Activated B cell treated with CpG ODN at 0.5 μM for 24 hours (primary cell): ENCODE measurements at regions not wholly inside any gene's neighbourhood (a gene's known extent, or its start where the extent isn't known, plus 50 kb on each side); places are given as distances from the start of the nearest gene placed in this dataset.

Experiments
- ATAC-seq: fragments of 200-7000 bp; cut with Tn5 transposase; one replicate; pipeline ENCODE4 v1.10.0; 2021; ENCODE audit warnings: low read depth, mild to moderate bottlenecking, moderate library complexity
- CTCF ChIA-PET: fragments of 350-600 bp; sonication (Branson Sonifier 250); formaldehyde crosslinking; loops from one replicate; lab custom pipeline; 2021; ENCODE audit warnings: antibody characterized with exemption; lab: Charles Lee
- POLR2A ChIA-PET: fragments of 350-600 bp; sonication (Branson Sonifier 250); formaldehyde crosslinking; loops from one replicate; lab custom pipeline; 2021; ENCODE audit warnings: antibody characterized with exemption; lab: Charles Lee
- DNase-seq: peaks from one replicate; pipeline ENCODE4 v3.0.0; 2022
- H3K27ac Mint-ChIP-seq: one replicate; pipeline ENCODE4 v1.8.0; 2020; ENCODE audit warnings: mixed read lengths
- H3K27me3 Mint-ChIP-seq: one replicate; pipeline ENCODE4 v1.8.0; 2021; ENCODE audit warnings: mixed read lengths
- H3K36me3 Mint-ChIP-seq: one replicate; pipeline ENCODE4 v1.8.0; 2021; ENCODE audit warnings: low read depth, mixed read lengths
- H3K4me1 Mint-ChIP-seq: one replicate; pipeline ENCODE4 v1.8.0; 2021; ENCODE audit warnings: mixed read lengths
- H3K4me3 Mint-ChIP-seq: one replicate; pipeline ENCODE4 v1.8.0; 2020; ENCODE audit warnings: mild to moderate bottlenecking, mixed read lengths
- H3K9me3 Mint-ChIP-seq: one replicate; pipeline ENCODE4 v1.8.0; 2020; ENCODE audit warnings: mixed read lengths
- CTCF ChIP-seq: fragments of 200-600 bp; IDR thresholded peaks from one replicate; pipeline ENCODE4 v1.8.0; 2022; ENCODE audit warnings: antibody characterized with exemption, mild to moderate bottlenecking
- intact Hi-C: fragments of 100-400 bp; cut with micrococcal nuclease; formaldehyde crosslinking; loops from one replicate; pipeline ENCODE4 v1.15.1; 2024

GRCh38 chr3:164094546-164094945 is 983.8 kb downstream of the SI start:
- H3K4me1 Mint-ChIP-seq, result no peaks in the 10 kb centered on the region
- no peaks in the 10 kb centered on the region for H3K36me3 Mint-ChIP-seq
- CTCF ChIA-PET, result no interaction called here
- no peak overlapping the region for H3K27ac Mint-ChIP-seq
- ATAC-seq, result no peak
- POLR2A ChIA-PET, result no interaction called here
- no peak overlapping the region for H3K4me3 Mint-ChIP-seq
- DNase-seq, result no peak
- no peak for TF ChIP-seq CTCF
- intact Hi-C loops, result no loop called here
- H3K9me3 Mint-ChIP-seq, result no peaks in the 10 kb centered on the region
- no peaks in the 10 kb centered on the region for H3K27me3 Mint-ChIP-seq

- Mint-ChIP-seq H3K4me3 (no peak overlapping the region), H3K9me3 (peaks cover 9% of the 10 kb centered on the region), H3K4me1 (no peaks in the 10 kb centered on the region), H3K27me3 (no peaks in the 10 kb centered on the region), H3K36me3 (no peaks in the 10 kb centered on the region), H3K27ac (no peak overlapping the region)
- no peak for TF ChIP-seq CTCF
- DNase-seq, result no peak
- CTCF ChIA-PET, result no interaction called here
- intact Hi-C loops, result no loop called here
- POLR2A ChIA-PET, result no interaction called here
- no peak for ATAC-seq
These were observed 998.1 kb downstream of the SI start for GRCh38 chr3:164080208-164080607.

- Mint-ChIP-seq H3K4me3 (no peak overlapping the region), H3K4me1 (no peaks in the 10 kb centered on the region), H3K36me3 (no peaks in the 10 kb centered on the region), H3K27ac (no peak overlapping the region), H3K9me3 (peaks cover 2% of the 10 kb centered on the region), H3K27me3 (no peaks in the 10 kb centered on the region)
- no peak for ATAC-seq
- ChIA-PET CTCF (no interaction called here), POLR2A (no interaction called here)
- intact Hi-C loops, result no loop called here
- DNase-seq, result no peak
- no peak for TF ChIP-seq CTCF
These were observed 1014.0 kb downstream of the SI start for GRCh38 chr3:164064298-164064697.

GRCh38 chr3:164060923-164061322 is 1017.4 kb downstream of the SI start:
- POLR2A ChIA-PET, result no interaction called here
- DNase-seq (no peak), ATAC-seq (no peak)
- H3K27me3 Mint-ChIP-seq, result no peaks in the 10 kb centered on the region
- intact Hi-C loops, result no loop called here
- no peak overlapping the region for H3K27ac Mint-ChIP-seq
- H3K4me3 Mint-ChIP-seq, result no peak overlapping the region
- no peaks in the 10 kb centered on the region for H3K36me3 Mint-ChIP-seq
- H3K9me3 Mint-ChIP-seq, result peaks cover 5% of the 10 kb centered on the region
- CTCF ChIA-PET, result no interaction called here
- no peaks in the 10 kb centered on the region for H3K4me1 Mint-ChIP-seq
- no peak for TF ChIP-seq CTCF

GRCh38 chr3:164049847-164050246 is 1028.4 kb downstream of the SI start:
- TF ChIP-seq CTCF, result no peak
- Mint-ChIP-seq H3K36me3 (no peaks in the 10 kb centered on the region), H3K27ac (no peak overlapping the region), H3K27me3 (no peaks in the 10 kb centered on the region), H3K4me1 (no peaks in the 10 kb centered on the region), H3K9me3 (peaks cover 6% of the 10 kb centered on the region), H3K4me3 (no peak overlapping the region)
- intact Hi-C loops, result no loop called here
- CTCF ChIA-PET, result no interaction called here
- ATAC-seq (no peak), DNase-seq (no peak)
- POLR2A ChIA-PET, result no interaction called here
